ENCODE measurements at regions not wholly inside any gene's neighbourhood (a gene's known extent, or its start where the extent isn't known, plus 50 kb on each side); places are given as distances from the start of the nearest gene placed in this dataset.

DNA sequence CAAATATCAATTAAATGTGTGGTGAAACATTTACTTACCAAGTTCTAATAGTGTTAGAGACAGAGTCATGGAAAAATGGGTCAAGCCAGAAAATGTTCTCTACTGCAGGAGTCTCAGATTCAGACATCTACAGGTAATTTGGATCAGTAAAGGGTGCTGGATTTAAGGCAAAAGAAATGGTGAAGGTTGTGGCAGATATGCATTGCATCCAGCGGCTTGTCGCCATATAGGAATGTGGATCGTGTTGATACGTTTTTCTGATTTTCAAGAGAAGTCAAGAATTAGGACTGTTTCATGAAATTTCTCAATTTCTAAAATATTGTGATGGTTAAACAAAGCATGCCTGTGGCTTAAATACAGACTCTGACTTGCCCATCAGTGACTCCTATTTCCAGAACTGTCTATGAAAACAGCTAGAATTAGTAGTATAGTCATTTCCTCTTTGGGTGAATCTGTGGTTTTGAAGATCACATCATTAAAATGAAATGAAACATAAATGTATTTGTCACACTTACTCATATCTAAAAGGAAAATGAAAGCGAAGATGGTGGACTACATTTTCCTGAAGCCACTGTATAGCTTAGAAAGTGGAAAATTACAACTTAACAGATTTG, 110.1 kb upstream of the VEGFC start:
- no peak for DNase-seq (ENCODE audit: low spot score)

DNA sequence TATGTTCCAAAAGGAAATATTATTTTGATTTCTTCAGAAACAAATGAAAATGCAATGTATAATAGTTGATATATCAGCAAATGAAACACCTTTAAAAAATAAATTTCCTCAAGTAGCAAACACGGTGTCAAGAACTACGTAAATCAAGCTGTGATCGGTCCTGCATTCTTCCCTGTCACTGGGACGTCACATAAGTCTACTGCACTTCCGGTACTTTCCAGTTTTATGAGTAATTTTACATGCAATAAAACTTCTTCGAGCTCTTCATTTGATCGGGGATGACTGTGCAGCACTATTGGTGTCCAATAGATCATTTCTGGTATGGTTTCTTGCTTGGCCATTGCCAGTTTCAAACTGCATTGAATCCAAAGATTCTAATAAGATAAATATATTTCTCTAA, 114.0 kb upstream of the VEGFC start:
- no peak for DNase-seq (ENCODE audit: low spot score)

DNA sequence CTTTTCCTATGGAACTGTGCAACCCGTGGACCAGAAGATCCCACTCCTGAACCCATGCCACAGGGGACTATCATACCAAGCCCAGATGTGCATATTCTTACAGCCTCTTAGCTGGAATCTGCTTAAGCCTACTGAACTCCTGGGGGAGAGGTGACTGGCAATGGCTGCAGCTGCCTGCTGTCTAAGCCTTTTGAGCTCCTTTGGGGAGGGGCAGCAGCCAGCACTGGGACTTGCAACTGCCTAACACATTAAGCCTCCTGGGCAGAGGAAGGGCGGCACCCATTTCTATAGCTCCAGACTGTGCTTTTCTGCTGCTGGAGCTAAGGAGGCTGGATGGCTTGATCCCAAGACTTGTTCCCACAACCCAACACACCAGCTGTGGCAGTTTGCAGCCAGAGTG, 117.9 kb upstream of the VEGFC start:
- no peak for DNase-seq (ENCODE audit: low spot score)

DNA sequence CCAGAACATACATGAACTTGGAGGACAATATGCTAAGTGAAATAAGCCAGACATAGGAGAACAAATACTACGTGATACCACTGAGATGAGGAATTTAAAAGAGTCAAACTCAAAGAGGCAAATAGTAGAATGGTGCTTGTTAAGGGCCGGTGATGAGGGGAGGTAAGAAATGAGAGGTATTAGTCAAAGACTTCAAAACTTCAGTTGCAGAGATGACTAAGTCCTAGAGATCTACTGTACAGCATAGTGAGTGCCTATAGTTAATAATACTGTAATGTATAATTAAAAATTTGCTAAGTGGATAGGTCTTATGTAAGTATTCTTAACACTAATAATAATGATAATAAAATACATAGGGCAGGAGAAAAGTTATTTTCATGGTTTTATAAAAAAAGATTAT, 126.9 kb upstream of the VEGFC start:
- DNase-seq (ENCODE audit: low spot score): no peak

DNA sequence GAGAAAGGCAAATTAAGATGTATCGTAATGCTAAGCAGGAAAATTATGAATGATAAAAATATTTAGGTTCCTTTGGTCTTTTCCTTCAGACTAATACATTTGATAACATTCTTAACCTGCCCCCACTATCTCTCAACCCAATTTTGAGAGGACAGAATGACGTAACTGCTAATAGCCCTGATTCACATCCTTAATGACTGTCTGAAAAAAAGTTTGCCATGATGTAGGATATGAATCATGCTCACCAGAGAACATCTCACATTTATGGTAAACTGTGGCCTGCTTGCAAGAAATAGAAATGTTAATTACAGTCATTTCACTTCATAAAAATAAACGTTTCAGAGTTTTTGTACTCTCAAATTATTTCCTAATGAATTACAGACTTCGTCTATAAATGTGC, 128.0 kb upstream of the VEGFC start:
- DNase-seq (ENCODE audit: low spot score): no peak

DNA sequence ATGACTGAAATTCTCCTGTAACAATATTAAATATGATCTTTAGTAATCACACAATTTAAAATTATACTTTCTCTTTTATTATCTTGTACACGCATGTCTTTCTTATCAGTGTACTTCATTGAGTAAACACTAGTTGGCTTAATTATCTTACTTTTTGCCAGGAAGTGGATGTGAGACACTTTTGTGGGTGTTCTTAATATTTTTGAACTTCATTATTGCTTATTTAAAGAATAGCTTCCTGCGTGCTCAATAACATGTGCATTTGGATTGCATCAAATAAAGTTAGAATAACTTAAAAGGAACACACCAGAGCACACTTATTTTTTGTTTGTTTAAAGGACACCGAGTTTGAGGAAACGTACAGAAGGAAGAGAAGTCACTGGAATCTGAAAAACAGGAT, 128.5 kb upstream of the VEGFC start:
- no peak for DNase-seq (ENCODE audit: low spot score)

DNA sequence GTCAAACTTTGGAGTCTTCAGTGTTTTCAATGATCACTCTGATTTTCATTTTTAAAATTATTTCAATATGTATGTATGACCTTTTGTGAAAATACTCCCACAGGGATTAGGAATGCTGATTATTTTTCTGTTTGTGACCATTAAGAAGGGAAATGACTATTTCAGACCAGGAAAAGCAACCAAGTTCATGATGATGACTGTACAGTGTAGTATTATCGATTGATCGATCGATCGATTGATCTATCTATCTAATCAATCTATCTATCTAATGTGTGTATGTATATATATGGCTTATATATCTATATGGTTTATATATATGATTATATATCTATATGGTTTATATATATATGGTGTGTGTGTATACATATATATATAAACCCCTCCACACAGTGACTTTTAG, 131.5 kb upstream of the VEGFC start:
- DNase-seq (ENCODE audit: low spot score): no peak

DNA sequence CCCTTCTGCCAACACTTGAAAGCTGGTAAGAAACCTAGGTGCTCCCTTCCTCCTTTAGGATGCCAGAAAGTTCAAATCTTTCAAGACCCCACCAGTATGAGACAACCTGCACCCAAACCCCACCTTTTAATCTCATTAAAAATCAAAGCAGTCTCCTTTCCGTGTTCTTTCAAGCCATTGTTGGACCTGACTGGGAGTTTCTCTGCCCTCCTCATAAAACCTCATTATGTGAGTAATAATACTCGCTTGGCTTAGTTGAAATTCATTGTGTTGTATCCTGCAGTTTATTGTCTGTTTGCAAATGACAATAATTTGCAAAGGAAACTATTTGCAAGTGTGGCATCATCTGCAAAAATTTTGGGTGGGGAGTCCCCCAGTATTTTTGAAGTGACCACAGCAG, 133.2 kb upstream of the VEGFC start:
- DNase-seq (ENCODE audit: low spot score): no peak

DNA sequence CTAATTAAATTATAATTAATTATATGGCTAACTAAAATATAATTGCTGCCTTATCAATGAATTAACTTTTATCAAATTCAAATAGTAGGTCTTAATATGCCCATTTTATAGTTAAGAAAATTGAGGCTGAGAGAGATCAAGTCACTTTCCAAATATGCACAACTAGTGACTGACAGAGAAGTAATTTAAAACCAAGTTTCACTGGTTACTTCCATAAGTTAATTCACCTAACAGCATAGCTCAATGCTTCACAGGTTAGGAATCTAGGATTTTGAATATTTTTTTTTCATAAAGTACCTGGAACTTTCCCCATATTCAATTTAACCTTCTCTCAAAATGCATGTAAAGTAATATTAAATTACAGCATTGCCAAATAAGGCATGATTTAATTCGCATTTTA, 134.4 kb upstream of the VEGFC start:
- no peak for DNase-seq (ENCODE audit: low spot score)

DNA sequence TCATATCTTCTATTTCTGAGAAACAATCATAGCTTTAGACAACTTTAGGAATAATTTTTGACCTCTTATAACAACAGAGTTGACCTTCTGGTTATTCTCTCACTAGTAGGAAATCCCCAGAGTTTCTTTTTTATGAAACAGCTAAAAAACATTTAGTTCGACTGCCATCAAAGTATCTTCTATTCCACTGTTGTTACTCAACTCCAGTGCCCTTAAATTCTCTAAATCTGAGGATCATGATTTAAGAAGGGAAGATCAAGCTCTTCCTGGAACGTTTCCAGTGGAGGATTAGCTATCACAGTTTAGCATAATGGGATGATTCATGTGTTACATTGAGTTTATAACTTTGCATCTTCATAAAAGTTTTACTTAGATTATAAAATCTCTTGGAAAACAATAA, 134.9 kb upstream of the VEGFC start:
- no peak for DNase-seq (ENCODE audit: low spot score)

DNA sequence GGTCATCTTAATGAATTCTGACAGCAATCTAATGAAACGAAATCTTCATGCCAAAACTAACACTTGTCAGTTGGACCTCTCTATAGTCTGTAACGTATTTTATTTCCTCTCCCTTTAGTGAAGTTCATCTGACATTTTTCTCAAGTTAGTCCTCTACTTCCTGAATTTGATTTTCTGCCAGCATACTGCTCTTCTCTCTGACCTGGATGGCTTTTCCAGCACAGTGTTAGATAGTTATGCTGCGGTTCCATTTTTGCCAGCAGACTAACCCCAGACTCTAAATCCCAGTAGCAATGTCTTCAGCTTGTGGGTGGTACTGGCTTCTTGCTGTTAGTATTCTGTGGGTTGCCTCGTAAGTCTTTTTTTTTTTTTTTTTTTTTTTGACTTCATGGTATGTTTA, 146.7 kb upstream of the VEGFC start:
- no peak for DNase-seq (ENCODE audit: low spot score)

DNA sequence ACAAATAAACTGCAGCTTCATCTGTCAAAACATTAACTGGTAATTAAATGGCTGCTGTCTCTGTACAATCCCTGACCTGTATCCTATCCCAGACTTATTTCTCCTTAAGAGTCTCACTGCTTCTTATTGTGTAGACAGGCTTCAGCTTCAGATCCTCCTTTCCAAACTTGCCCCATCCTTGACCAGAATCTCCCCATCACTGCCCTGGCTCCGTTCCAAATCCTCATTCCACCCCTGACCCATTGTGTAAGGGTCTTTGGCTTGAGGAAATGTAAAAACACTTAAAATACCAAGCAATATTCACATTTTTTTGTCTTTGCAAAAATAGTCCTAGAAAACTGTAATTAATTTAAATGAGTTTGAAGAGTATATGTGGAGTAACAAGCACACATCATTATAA, 152.6 kb upstream of the VEGFC start:
- no peak for DNase-seq (ENCODE audit: low spot score)

DNA sequence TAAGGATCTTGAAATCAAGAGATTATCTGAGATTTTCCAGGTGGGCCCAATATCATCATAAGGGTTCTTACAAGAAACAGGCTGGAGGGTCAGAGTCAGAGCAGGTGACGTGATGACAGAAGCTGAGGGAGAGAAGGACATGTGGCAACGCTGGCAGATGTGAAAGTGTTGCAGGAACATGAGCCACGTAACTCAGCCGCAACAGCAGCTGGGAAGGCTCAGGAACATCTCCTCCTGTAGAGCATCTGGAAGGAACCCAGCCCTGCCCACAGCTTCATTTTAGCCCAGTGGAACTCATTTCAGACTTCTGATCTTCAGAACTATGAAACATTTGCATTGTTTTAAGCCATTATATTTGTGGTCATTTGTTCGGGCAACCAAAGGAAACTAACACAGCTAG, 156.3 kb upstream of the VEGFC start:
- DNase-seq (ENCODE audit: low spot score): no peak

DNA sequence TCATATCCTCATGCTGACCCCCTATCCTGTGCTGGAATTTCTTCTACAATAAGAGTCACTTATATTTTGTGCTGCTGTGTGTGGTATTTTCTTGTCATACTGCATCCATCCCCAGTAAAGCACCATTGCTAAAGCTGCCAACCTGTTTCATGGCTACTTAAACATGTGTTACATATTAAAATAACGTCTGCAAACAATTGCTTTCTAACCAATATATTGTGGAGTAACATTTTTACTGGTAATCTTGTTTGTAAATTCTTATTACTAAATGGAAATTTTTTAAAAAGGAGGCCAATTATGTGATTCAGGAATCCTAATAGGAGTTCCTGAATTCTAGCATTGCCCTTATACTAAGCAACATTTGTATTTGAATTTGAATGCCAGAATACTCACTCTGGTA, 160.3 kb upstream of the VEGFC start:
- DNase-seq (ENCODE audit: low spot score): no peak

DNA sequence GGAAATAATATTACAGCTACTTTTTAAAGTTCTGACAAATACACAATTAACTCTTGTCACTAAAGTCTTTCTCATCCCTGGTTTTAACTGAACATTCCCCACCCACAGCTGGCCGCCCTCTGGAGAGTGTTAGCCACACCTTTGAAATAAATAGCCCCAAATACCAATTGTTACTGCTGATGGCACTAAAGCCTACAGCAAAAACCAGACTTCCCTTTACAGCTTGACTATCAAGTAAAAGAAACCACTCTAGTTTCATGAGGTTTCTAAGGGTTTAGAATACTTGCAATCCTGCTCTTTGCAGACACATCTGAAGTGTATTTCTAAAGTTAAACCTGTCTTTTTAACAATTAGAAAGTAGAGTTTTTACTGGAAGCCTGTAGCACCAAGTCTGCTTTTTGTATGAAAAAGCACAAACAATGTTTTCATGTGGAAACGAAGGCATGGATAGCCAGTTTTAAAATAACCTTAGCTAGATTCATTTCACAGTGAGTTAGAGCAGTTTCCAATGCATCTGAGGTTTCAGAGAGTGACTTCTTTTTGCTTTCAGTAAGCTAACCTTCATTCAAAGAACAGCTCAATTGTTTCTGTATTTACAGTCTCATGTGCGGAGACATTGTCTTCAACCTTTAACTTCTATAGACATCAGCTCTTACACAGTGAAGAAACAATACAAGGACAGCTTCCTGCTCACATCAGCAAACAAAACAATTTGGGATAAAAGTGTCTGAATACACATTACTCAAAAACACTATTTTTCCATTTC, 164.8 kb upstream of the VEGFC start:
- DNase-seq (ENCODE audit: low spot score): no peak

DNA sequence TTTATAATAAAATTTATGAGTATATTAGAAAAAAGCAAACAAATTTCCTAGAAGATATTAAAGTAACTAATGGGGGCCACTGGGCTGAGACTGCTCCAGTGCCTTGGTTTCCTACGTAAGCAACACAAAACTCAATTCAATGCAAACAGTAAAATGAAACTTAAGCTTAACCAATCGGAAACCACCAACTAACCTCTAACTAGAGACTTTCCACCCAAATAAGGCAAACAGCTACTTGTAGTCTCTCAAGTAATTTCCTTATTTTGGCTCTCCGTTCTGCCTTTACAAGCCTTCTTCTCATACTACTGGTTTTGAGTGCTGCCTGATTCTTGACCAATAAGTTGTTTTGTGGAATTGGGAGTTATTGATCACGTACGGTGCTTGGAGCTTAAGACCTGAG, 167.3 kb upstream of the VEGFC start:
- no peak for DNase-seq (ENCODE audit: low spot score)

DNA sequence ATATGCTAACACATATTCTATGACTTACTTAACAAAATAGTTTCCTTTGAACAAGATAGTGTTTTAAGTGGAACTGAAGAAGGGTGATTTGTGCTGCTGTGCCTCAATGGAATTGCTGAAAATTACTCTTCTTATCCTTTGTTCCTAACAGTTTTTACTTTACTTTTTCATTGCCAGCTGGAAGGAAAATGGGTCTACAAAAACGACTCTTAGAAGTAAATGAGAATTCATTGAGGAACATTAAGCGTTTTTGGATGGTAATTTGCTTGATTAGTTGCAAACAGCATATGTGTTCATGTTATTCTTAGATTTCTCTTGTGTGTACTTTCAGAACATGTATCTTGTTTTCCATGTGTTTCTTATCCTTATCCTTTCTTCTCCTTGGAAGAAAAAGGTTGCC, 170.4 kb upstream of the VEGFC start:
- no peak for DNase-seq (ENCODE audit: low spot score)

DNA sequence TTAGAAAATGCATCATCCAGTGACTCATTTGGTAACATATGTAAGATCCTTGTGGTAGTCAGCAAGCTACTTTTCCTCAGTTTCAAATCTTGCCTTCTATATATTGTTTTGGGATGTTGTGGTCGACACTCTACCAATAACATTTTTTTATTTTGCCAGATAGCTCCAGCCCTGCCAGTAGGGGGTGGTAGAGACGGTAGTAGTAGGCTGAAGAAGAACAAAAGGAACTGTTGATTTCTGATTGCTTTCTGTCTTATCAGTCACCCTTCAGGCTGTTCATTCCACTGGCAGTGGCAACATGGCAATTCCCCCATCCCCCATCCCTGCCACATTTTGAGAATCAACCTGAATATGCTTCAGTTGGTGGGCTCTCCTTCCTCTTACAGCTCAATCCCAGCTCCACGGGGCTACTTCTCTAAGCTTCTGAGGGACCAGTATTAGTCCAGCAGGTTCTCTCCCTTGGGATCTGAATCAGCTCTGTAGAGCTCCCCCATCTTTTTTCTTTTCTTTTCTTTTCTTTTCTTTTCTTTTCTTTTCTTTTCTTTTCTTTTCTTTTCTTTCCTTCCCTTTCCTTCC, 171.5 kb upstream of the VEGFC start:
- no peak for DNase-seq (ENCODE audit: low spot score)

DNA sequence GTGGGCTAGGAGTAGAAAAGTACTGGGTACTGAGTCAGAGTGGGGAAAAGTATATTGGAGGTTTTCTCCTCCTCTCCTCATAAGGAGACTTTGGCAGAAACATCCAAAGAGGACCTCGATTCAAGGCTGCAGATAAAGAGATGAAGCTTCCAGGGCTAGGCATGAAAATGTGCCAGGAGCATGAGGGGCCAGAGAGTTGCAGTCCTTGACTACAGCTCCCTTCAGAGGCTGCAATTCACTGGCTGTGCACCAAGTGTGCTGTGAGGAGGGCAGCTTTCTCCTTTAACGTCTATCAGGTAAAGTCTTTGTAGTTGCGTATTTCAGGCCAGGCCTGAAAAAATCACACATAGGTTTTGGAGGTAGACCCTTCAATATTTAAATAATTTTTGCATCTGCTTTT, 174.9 kb upstream of the VEGFC start:
- DNase-seq (ENCODE audit: low spot score): no peak

DNA sequence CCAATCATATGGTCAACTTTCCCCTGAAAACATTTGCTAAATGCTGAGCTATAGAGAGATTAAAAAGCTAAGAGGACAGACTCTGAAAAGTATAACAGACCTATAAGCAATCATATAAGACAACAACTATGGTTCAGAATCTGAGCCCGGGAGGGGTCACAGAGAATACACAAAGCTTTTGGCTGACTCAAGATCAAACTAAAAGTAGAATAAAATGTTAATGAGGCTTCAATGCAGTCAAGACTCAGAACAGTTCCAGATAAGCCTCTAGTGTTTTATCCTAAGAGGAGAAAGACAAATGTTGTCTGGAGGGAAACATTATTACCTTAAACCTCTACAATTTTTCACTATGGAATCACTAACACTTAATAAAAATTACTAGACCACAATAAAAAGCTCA, 175.4 kb upstream of the VEGFC start:
- no peak for DNase-seq (ENCODE audit: low spot score)

DNA sequence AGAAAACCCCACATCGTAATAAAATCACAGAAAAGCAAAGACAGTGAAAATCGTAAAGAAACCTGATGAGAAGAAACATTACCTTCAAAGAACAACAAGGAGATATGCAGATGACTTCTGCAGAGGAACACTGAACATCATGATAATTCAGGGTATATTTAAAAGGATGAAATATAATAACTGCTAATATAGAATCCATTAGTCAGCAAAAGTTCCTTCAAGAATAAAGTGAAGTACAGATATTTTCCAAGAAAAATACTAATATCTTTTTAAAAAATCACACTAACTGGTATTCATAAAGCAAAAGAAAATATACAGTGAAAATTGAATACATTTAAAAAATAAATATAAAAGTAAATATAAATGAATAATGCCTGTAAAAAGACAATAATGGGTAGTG, 176.3 kb upstream of the VEGFC start:
- DNase-seq (ENCODE audit: low spot score): no peak

DNA sequence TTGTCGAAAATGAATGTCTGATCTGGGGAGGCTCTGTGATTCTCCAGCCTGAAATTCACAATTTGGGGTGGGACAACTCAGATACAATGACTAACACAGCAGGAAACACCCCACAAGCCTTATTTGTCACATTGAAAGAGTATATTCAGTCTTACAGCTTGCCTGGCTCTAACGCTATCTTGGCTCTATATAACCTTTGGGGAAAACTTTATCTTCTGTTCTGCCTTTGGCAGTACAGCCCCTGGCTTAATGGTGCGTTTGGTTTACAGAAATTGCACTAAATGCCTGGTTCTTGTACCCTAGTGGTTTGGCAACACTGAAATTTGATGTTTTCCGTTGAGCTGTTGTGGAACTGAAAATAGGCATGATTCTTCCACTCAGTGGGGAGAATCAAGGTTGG, 178.1 kb upstream of the VEGFC start:
- DNase-seq (ENCODE audit: low spot score): no peak

DNA sequence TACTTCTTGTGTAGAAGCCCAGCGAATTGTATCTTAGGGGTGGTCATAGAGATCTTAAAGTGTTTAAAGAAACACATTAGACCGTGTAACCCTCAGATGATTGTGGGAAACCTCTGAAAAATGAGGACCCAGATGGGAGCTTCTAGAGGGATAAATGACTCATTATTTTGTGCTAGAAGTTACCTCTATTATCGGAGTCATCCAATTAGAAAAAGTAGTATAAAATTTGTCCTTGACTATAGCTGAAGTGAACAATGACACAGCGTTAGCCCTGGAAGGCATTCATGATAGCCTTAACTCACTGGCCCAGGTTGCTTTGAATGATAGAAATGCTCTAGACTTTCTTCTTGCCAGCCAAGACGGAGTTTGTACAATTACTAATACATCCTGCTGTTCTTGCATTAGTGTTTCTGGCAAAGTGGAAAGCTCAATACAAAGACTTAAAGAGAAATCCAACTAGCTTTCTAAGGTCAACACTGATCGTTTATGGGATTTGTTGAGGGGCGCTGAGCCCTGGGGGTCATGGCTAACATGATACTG, 178.9 kb upstream of the VEGFC start:
- no peak for DNase-seq (ENCODE audit: low spot score)

DNA sequence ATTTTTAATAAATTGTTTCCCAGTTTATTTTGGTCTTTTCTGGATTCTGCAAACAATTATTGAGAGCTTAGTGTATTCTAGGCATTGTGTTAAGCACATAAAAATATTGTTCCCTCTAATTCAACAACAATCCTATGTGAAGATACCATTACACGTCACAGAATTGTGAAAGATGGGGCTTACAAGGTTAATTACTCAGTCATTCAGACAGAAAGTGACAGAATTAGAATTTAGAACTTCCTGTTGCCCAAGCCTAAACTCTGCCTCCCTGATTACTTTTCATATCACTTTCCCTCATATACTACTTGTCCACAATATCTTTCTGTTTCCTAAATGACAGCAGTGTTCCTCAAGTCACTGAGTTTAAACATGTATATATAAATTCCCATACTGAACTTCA, 186.7 kb upstream of the VEGFC start:
- DNase-seq (ENCODE audit: low spot score): no peak
